SK-N-MC (cell line): ENCODE measurements at regions not wholly inside any gene's neighbourhood (a gene's known extent, or its start where the extent isn't known, plus 50 kb on each side); places are given as distances from the start of the nearest gene placed in this dataset.

ENCODE experiments used
- DNase-seq: peaks from one replicate; pipeline ENCODE4 v3.0.0-alpha.2; 2011; ENCODE audit warnings: low read depth, low spot score
- H3K27ac ChIP-seq: fragments of 200-600 bp; sonication (generic); 2 replicates; pipeline ENCODE4 v1.5.1; 2016; ENCODE audit warnings: mixed run types
- H3K36me3 ChIP-seq: fragments of 200-600 bp; sonication (generic); 2 replicates; pipeline ENCODE4 v1.6.1; 2017; ENCODE audit warnings: antibody characterized with exemption, low read length, mixed read lengths; ENCODE audit not compliant: insufficient read depth
- H3K4me3 ChIP-seq: fragments of 200-600 bp; sonication (generic); 2 replicates; pipeline ENCODE4 v1.5.1; 2016
- H3K9ac ChIP-seq: fragments of 200-600 bp; sonication (generic); 2 replicates; pipeline ENCODE4 v1.8.0; 2017; ENCODE audit warnings: mixed run types, mixed read lengths; ENCODE audit not compliant: insufficient read length
- H3K9me3 ChIP-seq: fragments of 200-600 bp; sonication (generic); 2 replicates; pipeline ENCODE4 v1.6.1; 2017; ENCODE audit warnings: low read depth, mild to moderate bottlenecking, antibody characterized with exemption, low read length, moderate library complexity, mixed read lengths
- EZH2 ChIP-seq: fragments of 200-600 bp; sonication (generic); IDR thresholded peaks from one replicate; pipeline ENCODE4 v1.6.1; 2017; ENCODE audit warnings: antibody characterized with exemption
- FOXP2 ChIP-seq: optimal IDR thresholded peaks from 2 replicates; pipeline ENCODE3; 2011; ENCODE audit warnings: mild to moderate bottlenecking, moderate library complexity; ENCODE audit not compliant: insufficient read depth; ENCODE audit errors: extremely low read length, control extremely low read depth
- POLR2AphosphoS5 ChIP-seq: IDR thresholded peaks from 2 replicates; pipeline ENCODE4 v1.6.1; 2012; ENCODE audit warnings: mild to moderate bottlenecking, low read depth, low read length, borderline replicate concordance

DNA sequence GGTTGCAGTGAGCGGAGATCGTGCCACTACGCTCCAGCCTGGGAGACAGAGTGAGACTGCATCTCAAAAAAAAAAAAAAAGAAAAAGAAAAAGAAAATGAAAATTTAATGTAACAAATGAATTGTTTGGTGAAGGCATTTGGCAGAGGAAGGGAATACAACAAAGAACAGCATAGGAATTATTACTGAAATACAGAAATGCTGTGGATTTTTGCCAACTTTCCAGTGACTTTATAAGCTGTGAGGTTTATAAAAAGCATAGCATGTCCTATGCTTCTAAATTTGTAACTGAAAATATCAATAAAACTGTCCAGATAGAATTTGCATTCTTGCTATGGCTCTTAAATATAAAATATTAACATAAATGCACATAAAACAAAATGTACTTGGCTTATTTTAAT, 112.9 kb upstream of the IRS2 start:
- no peak for DNase-seq
- no peaks in the 10 kb centered on the region for H3K9me3 ChIP-seq
- no peak for TF ChIP-seq POLR2AphosphoS5
- no peak for TF ChIP-seq FOXP2
- TF ChIP-seq EZH2: no peak
- no peak overlapping the region for H3K9ac ChIP-seq
- H3K4me3 ChIP-seq: no peak overlapping the region
- H3K27ac ChIP-seq: no peak overlapping the region
- no peaks in the 10 kb centered on the region for H3K36me3 ChIP-seq

DNA sequence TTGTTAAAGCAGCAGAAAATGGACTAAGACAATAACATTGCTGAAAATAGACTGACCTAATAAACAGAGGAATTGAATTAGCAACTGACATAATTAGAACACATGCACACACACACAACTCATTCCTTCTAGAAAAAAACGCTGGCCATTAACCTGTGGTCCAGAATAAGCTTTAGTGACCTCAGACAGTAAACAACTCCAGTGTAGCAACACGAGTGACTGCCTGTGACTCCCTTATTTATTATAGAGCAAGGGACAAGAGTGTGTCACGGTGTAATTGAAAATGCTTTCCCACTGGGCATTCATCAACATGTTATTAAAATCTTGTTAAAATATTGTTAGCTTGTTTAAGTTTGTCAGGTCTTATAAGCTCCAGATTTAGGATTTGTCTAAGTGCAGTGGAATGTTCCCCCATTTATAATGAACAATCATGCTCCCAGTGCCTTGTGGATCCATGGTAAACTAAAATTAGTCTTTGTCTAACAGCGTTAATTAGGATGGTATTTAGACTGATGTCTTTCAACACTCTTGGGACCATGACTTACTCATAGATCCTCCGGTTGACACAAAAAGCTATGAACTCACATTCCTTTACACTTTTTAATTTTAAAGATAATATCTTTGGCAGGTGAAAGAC, 111.7 kb upstream of the IRS2 start:
- TF ChIP-seq POLR2AphosphoS5 (no peak), FOXP2 (no peak), EZH2 (no peak)
- no peak overlapping the region for H3K9ac ChIP-seq
- no peaks in the 10 kb centered on the region for H3K9me3 ChIP-seq
- H3K4me3 ChIP-seq: no peak overlapping the region
- no peaks in the 10 kb centered on the region for H3K36me3 ChIP-seq
- H3K27ac ChIP-seq: no peak overlapping the region
- DNase-seq: no peak

DNA sequence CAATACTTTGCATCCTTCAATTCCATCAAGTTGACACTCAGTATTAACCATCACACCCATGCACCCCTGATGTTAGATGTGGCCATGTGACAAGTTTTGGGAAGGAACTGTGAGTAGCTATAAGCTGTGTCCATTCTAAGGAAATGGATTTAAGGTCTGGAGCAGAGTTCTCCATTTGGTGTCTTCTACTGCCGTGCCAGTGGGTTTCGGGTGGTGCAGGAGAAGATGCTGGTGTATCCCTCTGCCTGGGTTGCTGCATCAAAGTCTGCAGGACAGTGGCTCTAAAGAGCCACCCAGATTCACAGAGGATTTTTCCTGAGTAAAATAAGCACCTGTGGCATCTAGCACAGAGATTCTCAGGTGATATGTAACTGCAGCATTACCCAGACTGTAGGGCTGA, 105.7 kb upstream of the IRS2 start:
- H3K9ac ChIP-seq: no peak overlapping the region
- no peaks in the 10 kb centered on the region for H3K9me3 ChIP-seq
- H3K36me3 ChIP-seq: no peaks in the 10 kb centered on the region
- H3K4me3 ChIP-seq: no peak overlapping the region
- H3K27ac ChIP-seq: no peak overlapping the region
- TF ChIP-seq FOXP2: no peak
- no peak for TF ChIP-seq EZH2
- TF ChIP-seq POLR2AphosphoS5: no peak
- no peak for DNase-seq

DNA sequence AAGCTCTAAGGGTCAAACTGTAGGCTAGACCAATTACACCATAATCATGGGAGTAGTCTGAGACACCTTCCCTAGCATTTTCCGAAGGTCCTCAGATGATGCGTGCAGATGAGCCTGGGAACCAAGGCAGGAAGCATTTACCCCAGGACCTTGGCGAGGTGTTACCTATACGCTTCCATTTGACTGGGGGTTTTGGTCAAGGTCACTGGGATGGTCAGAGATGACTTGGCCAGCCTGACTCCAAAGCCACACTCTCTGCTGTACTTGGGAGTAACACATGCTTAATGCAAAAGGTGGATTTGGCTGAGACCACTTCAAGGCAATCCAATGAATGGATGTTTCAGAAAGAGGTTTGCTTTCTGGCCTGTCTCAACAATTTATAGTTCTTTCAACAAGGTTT, 98.9 kb upstream of the IRS2 start:
- H3K27ac ChIP-seq: no peak overlapping the region
- TF ChIP-seq POLR2AphosphoS5 (no peak), FOXP2 (no peak), EZH2 (no peak)
- DNase-seq: no peak
- H3K36me3 ChIP-seq: no peaks in the 10 kb centered on the region
- H3K4me3 ChIP-seq: no peak overlapping the region
- H3K9me3 ChIP-seq: no peaks in the 10 kb centered on the region
- H3K9ac ChIP-seq: no peak overlapping the region

DNA sequence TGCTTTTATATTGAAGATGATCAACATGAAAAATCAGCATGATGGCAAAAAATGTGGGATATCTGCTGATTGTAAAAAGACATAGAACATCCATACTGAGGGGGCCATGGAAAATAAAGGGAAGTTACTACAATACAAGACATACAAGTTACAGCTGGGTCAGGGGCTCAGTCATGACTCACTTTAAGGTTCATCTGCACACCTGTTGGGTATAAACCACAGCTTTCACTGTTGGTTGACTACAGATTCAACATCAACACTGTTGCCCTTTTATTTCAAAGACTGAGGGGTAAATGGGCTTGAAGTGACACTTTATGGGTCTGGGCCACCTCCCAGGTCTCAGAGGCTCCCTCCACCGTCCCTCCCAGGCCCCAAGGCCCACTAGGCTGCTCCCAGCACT, 98.1 kb upstream of the IRS2 start:
- no peaks in the 10 kb centered on the region for H3K36me3 ChIP-seq
- TF ChIP-seq FOXP2: no peak
- TF ChIP-seq POLR2AphosphoS5: no peak
- H3K27ac ChIP-seq: no peak overlapping the region
- DNase-seq: no peak
- no peaks in the 10 kb centered on the region for H3K9me3 ChIP-seq
- no peak overlapping the region for H3K9ac ChIP-seq
- H3K4me3 ChIP-seq: no peak overlapping the region

DNA sequence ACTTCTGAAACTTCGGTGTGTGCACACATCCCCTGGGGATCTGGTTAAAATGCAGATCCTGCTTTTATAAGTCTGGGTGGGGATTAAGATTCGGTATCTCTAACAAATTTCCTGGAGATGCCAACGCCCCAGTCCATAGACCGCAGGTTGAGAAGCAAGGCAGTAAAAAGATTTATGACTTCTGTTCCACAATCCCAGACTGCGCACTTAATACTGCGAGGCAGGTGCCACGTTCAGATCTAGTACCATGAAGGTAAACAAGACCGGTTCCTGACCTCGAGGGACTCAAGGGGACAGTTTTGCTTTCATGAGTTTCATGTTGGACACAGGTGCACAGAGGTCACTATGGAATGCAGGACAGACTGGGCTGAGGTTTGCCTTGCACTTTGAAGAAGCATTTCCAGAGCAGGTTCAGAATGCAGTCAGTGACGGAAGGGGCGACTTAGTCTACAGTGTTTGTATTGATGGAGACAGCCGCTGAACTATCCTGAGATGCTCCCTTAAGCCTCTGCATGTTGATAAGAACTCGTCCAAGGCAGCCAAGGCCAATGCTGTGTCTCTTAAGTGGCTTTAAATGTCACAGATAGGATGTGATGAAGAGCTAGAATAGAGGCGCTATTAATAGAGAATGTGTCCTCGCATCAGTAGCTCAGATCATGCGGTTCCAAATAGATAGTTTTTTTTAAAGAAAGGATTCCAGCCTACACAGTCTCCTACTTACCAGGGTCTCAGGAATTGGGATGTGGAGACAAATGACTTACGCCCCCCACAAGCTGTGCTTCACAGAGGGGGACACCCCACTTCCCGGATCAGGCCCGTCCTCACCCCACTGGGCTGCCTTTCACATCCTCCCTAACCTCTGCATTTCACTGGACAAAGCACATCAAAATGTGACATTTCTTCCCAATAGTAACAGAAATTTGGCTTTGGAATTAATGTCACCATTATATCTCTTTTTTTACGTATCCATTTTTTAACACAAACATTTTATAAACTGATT, 97.1 kb upstream of the IRS2 start:
- Histone ChIP-seq H3K9ac (no peak overlapping the region), H3K4me3 (no peak overlapping the region), H3K36me3 (no peaks in the 10 kb centered on the region), H3K27ac (no peak overlapping the region), H3K9me3 (no peaks in the 10 kb centered on the region)
- TF ChIP-seq FOXP2 (no peak), EZH2 (no peak), POLR2AphosphoS5 (no peak)
- DNase-seq: no peak

DNA sequence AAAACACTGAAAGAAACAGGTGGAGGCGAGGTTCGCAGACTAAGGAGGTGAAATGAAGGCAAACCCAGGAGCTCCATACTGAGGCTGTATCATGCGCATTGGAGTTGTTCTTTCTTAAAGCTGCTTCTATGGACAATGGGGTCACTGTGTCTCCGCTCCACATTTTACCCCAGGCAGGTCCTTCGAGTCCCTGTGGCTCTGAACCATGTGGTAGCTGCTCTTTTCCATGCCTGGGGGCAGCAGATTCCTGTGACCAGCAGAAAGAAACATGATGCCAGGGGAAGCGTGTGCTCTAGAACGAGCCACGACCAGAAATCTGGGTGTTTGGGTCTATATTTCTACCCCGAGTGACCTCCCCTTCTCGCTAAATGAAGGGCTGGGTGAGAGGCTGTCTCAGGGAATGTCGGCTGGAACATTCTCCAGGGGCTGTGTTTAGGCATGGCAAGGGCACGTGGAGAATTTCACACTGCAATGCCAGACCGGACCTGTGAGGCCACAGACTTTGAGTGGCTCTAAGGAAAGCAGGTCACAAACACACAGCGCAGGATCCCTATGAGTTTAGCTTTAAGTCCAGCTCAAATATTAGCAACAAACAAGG, 95.7 kb upstream of the IRS2 start:
- no peak for TF ChIP-seq EZH2
- no peak for TF ChIP-seq FOXP2
- no peak for TF ChIP-seq POLR2AphosphoS5
- Histone ChIP-seq H3K36me3 (no peaks in the 10 kb centered on the region), H3K9me3 (no peaks in the 10 kb centered on the region), H3K27ac (no peak overlapping the region), H3K9ac (no peak overlapping the region), H3K4me3 (no peak overlapping the region)
- no peak for DNase-seq

DNA sequence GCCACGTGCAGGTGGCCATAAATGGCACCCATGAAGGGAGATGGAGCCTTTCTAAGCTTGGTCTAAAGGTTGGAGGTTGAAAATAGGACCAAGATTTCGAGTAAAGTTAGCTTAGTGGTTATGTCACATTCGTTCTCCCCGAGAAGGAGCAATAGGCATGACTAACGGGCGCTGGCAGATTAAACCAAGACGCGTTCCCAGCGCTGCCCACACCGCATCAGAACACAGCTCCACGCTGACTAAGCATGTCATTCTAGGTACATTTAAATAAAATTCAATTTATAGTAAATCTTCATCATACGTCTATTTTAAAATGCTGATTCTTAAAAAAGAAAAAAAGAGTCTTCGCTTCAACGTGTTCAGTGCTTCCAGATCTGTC, 95.0 kb upstream of the IRS2 start:
- no peak for DNase-seq
- no peak overlapping the region for H3K27ac ChIP-seq
- H3K9me3 ChIP-seq: no peaks in the 10 kb centered on the region
- H3K36me3 ChIP-seq: no peaks in the 10 kb centered on the region
- H3K4me3 ChIP-seq: no peak overlapping the region
- TF ChIP-seq POLR2AphosphoS5 (no peak), EZH2 (no peak), FOXP2 (no peak)
- no peak overlapping the region for H3K9ac ChIP-seq
